ENCODE measurements at regions not wholly inside any gene's neighbourhood (a gene's known extent, or its start where the extent isn't known, plus 50 kb on each side); places are given as distances from the start of the nearest gene placed in this dataset.
"Not testable (repeated sequence)": the region's sequence is repeated elsewhere in the genome, so short reads cannot be mapped to it uniquely, and the experiment has no call there.

DNA sequence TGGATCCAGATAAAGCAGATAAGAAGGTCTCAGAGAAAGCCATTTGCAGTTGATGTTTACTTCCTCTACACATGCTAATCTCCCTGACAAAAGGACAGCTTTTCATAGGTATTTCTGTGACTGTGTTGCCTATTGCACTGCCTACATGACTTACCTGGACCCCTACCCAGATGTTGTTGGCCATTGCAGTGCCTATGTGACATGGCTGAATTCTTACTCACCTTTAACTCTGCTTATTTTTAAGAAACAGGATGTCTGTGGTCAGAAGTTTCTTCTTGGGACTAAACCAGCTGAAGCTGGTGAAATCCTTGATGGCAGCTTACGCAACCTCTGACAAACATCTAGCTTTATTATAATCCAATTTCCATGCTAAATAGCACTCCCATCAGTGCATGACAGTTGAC is 50.7 kb downstream of the PPIAL4D start:
- not testable (repeated sequence) for DNase-seq

DNA sequence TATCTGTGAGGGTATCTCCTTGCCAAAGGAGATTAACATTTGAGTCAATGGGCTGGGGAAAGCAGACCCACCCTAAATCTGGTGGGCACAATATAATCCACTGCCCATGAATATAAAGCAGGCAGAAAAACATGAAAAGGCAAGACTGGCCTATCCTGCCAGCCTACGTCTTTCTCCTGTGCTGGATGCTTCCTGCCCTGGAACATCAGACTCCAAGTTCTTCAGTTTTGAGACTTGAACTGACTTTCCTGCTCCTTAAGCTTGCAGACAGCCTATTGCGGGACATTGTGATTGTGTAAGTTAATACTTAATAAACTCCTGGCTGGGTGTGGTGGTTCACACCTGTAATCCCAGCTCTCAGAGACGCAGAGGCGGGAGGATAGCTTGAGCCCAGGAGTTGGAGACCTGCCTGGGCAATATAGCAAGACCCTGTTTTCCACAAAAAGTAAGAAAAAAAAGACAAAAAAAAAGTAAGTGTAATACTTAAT is 52.4 kb downstream of the PPIAL4D start:
- DNase-seq: not testable (repeated sequence)

DNA sequence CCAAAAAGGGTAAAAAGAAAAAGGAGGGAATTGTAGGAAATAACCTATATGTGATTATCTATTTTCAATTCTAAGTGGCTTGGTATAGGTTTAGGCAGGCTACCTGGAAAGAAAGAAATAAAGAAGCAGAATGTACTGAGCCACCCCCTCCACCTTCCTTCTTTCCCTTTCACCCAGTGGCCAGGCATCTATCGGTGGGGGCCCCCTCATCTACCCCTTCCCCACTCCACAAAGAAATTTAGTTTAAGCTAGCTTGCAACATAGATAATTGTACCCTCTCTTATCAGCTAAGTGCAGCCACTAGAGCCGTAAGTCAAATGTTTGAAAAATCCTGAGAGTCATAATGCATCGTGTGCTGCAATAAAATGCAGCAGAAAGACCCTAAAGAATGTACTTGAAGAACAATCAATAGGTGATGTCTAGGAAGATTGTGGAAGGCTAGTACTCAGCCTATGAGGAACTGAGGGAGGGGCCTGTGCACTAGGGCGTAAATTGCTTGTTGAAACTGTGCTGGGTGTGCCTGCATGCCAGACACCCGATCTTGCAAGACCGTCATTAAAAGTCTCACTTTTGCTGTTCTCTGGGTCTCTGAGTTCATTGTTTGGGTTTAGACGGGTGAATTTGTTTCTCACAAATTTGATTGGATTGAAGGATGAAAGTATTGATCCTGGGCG is 53.0 kb downstream of the PPIAL4D start:
- peak; percentile 30 for DNase-seq

DNA sequence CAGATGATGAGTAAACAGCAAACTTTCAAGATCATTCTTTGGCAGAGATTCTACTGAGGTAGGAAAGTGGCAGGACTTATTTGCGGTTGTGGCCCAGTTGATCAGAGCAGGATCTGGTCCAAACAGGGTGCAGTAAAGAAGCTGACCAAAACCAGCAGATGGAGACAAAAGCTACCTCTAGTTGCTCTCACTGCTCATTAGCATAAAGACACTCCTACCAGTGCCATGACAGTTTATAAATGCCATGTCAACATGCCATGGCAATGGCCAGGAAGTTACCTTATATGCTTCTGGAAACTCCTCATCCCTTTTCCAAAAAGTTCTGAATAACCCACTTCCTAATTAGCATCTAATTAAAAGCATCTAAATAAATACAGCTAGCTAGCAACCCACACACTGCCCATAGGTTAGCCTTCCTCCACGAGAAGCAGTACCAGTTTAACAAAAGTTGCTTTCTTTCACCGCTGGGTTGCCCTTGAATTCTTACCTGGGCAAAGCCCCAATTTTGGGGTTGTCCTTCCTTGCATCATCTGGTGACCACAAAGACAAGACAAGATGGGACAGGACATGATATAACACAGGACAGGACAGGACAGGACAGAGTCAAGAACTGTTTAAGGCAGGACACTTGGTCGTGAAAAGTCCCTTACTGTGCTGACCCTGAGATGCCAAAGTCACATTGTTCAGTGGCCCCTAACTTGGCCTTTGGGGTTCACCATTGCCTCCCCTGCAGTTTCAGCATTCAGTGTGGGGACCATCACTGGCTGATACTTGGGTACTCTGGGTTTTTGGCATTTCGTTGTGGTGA is 59.2 kb downstream of the PPIAL4D start:
- not testable (repeated sequence) for DNase-seq

DNA sequence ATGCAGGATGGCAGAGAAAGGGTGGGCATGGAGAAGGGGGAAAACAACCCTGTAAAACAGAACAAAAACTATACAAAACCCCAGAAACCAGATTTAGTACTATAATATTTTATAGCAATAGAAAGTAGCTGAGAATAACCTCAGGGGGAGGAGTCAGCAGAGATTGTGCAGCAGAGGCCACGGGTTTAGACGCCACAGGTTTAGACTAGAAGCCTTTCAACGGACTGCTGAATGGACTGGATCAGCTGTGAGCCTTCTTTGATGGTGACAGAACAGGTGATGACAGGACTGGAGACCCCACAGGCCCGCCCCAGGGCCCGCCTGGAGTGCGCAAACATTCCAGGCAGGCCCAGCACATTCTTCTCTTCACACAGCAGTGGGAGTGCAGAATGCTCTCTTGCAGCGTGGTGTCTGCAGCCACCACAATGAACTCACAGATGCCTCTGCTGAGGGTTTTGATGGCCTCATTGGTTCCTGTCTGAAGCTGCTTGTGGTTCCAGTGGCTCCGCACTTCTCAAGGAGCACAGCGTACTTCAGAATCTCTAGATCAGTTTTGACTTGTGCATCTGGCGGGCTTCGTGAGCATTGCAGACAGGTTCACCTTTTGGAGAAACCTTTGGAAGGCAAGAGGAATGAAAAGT is 65.6 kb downstream of the PPIAL4D start:
- DNase-seq: peak; percentile 41

DNA sequence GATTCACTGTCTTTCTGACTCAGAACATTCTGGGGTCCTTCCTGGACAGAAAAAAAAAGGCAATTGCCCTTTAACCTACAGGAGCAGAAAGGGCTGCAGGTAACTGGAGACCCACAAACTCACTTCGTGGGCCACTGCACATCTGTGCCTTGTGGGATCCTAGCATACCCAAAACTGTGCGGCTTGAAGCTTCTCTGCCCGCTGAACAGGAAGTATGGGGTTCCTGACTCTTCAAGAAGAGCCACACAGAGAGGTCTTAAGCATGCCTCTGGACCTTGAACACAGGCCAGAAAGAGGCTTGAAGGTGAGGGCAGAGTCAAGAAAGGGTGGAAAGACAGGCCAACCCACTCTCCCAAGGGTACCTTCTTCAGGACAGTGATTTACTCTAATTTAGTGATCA is 67.6 kb downstream of the PPIAL4D start:
- DNase-seq: not testable (repeated sequence)

DNA sequence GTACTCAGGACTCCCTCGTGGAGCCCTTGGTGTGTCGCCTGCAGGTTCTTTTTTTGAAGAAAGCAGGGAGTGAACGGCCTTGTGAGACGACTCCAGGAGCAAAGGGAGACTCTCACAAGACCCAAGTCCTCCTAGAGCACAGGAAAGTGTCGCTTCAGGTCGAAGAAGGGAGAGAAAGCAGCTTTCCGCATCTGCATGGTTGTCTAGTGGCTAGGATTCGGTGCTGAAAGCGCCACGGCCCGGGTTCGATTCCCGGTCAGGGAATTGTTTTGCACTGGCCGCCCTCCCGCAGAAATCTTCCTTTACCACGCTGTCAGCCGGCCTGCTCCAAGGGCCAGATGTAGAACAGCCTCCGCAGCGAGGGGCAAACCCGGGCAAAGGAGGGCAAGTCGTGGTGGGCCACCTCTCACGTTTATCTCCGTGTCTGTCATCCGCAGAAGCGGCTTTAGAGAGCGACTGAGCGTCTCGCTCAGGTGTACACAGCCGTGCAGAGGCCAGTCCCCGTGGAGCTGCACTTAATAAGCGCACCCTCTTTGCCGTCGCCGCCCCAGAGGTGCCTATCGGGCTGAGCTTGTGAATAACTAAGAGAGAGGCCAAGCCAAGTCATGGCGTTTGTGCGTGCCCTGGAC is 72.6 kb downstream of the FAM72D start:
- DNase-seq: not testable (repeated sequence)

DNA sequence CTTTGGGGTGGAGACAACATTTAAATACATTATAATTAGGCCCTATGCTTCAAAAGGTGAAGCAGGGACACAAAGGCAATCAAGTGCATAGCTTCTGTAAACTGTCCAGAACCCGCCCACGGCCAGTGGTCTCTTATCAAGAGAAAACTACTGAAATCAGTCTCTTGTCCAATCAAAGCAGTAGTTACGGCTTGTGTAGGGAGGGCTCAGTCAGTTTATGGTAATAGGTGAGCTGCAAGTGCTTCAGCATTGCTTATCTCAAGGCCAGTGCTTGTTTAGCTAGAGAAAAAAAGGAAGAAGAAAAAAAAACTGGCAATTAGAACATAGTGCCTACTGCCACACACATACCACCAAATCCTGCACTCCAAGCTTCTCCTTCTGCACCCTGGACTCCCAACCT is 68.6 kb downstream of the FAM72D start:
- not testable (repeated sequence) for DNase-seq
